GM12875 (cell line): ENCODE measurements at regions not wholly inside any gene's neighbourhood (a gene's known extent, or its start where the extent isn't known, plus 50 kb on each side); places are given as distances from the start of the nearest gene placed in this dataset.
"Not testable (repeated sequence)": the region's sequence is repeated elsewhere in the genome, so short reads cannot be mapped to it uniquely, and the experiment has no call there.

Experiments
- H3K4me3 ChIP-seq: one replicate; pipeline ENCODE4 v1.5.1; 2011; ENCODE audit warnings: low read depth, low read length, control low read depth
- TF ChIP-seq, protein P1 (sequence below): IDR thresholded peaks from 2 replicates; pipeline ENCODE4 v1.5.1; 2011; ENCODE audit warnings: low read depth, mild to moderate bottlenecking, control low read depth, inconsistent platforms, low read length, moderate library complexity, borderline replicate concordance; ENCODE audit not compliant: insufficient read depth

- no peak overlapping the region for H3K4me3 ChIP-seq
- TF ChIP-seq, protein P1, sequence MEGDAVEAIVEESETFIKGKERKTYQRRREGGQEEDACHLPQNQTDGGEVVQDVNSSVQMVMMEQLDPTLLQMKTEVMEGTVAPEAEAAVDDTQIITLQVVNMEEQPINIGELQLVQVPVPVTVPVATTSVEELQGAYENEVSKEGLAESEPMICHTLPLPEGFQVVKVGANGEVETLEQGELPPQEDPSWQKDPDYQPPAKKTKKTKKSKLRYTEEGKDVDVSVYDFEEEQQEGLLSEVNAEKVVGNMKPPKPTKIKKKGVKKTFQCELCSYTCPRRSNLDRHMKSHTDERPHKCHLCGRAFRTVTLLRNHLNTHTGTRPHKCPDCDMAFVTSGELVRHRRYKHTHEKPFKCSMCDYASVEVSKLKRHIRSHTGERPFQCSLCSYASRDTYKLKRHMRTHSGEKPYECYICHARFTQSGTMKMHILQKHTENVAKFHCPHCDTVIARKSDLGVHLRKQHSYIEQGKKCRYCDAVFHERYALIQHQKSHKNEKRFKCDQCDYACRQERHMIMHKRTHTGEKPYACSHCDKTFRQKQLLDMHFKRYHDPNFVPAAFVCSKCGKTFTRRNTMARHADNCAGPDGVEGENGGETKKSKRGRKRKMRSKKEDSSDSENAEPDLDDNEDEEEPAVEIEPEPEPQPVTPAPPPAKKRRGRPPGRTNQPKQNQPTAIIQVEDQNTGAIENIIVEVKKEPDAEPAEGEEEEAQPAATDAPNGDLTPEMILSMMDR = no peak
Measured at GRCh38 chr2:211014906-211015305, 458.5 kb downstream of the CPS1 start.

- H3K4me3 ChIP-seq = not testable (repeated sequence)
Measured at GRCh38 chr2:211025089-211025488, 468.7 kb downstream of the CPS1 start.

DNA sequence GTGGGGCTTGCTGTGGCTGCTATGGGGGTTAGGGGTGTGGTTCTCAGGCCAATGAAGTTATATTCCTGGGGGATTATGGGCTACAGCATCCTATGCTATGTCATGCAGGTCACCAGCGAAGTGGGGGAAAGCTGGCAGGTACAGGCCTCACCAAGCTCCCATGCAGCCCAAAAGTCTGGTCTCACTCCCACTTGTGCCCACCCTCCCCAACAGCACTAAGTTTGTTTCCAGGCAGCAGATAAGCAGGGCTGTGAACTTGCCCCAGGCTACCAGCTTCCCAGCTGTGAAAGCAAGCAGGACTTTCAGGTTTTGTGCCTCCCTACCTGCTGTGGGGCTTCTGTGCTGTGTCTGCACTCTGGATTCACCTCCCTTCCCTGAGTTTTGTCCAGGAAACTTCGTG lies 469.7 kb downstream of the CPS1 start:
- TF ChIP-seq, protein P1 = no peak
- no peak overlapping the region for H3K4me3 ChIP-seq

DNA sequence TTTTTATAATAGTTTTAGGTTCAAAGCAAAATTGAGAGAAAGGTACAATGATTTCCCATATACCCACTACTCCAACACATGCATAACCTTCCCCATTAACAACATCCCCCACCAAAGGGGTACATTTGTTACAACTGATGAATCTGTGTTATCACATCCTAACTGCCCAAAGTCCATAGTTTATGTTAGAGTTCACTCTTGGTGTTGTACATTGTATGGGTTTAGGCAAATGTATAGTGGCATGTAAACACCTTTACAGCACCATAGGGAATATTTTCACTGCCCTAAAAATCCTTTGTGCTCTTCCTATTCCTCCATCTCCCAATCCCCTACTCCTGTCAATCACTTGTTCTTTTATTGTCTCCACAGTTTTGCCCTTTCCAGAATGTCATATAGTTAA lies 471.6 kb downstream of the CPS1 start:
- H3K4me3 ChIP-seq = no peak overlapping the region
- TF ChIP-seq, protein P1 = no peak

DNA sequence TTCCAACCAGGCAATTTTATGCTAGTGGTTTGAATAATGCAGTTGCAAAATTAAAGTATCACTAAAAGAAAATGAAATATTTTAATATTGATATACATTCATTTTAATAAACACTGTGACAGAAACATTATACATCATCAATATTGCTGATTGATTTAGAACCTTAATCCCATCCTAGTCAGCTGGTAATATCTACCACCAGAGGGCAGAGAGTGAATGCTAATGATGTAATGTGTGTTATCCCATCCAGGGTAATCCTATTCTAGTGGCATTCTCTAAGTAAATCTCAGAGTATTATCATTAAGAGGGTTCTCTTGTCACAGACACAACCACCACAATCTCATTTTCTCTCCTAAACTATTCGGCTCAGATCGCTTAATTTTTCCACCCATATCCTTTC lies 477.4 kb downstream of the CPS1 start:
- TF ChIP-seq, protein P1 = no peak
- no peak overlapping the region for H3K4me3 ChIP-seq

- H3K4me3 ChIP-seq = no peak overlapping the region
- TF ChIP-seq, protein P1 = peak; percentile 55; the same call in 1 of the 2 replicates
Measured at GRCh38 chr2:211035548-211036185, 479.3 kb downstream of the CPS1 start.

DNA sequence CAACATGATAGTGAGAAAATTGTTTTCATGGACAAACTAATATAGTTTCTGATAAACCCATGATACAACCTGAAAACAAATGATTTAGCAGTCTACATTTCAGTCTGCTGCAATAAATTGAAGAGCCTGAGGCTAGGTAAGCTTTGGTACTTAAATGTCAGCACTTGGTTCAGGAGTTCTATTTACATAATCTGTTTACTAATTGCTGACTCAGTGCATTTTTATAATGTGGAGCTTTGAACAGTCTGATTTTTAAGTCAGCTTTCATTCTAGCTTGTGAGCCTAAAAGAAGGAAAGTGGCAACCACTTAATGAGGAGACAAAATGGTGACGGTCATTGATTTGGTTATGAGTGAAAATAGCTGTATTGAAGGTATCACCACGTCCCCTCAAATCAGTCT lies 488.6 kb downstream of the CPS1 start:
- H3K4me3 ChIP-seq = no peak overlapping the region
- TF ChIP-seq, protein P1 = no peak

DNA sequence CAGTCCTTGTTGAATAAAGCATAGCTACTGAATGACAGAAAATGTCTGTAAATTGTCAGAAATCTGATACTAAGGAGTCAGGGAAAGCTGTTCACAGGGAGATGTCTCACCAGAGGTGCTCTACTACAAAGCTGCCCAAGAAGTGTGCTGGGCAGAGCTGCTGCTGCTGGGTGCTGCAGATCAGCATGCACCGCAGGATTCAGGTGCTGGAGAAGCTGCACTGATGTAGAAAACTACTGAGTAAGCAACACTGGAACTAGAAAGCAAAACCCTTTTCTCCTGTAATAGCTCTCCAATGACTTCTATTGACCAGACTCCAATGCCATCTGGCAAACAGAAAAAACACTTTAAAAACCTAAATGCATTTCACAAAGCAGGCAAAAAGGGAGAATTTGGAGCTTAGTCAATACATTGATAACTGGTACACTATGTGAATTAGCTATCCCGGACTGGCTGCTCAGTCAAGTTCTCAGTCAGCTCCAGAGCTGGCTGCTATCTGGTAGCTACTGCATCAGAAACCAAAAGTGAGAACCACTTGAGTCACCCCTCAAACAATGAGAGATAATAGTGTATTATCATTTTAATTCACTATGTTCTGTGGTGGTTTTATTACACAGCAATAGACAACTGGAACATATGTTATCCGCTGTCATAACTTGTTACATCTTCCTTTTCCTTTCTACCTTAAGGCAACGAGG lies 493.1 kb downstream of the CPS1 start:
- TF ChIP-seq, protein P1 = no peak

More for the DNA sequence above, 493.1 kb downstream of the CPS1 start:
- H3K4me3 ChIP-seq = no peak overlapping the region
